ENCODE measurements at regions not wholly inside any gene's neighbourhood (a gene's known extent, or its start where the extent isn't known, plus 50 kb on each side); places are given as distances from the start of the nearest gene placed in this dataset.

GRCh38 chr4:170888660-170889059 lies 798.9 kb upstream of the AADAT start:
- DNase-seq (ENCODE audit: low read depth in 1 of 2, low spot score in 1 of 2), result no peak
- H3K4me3 ChIP-seq (replicated peaks; ENCODE audit: insufficient read depth, low read length), result no peak overlapping the region
- TF ChIP-seq GABPA (IDR thresholded peaks at IDR 0.05; ENCODE audit: low read depth) (no peak), POLR2AphosphoS5 (IDR thresholded peaks at IDR 0.05; ENCODE audit: low read depth) (no peak), CTCF (IDR thresholded peaks at IDR 0.05; ENCODE audit: insufficient read depth, low read length) (no peak), SPI1 (IDR thresholded peaks at IDR 0.05; ENCODE audit: borderline replicate concordance, low read depth) (no peak), REST (IDR thresholded peaks at IDR 0.05; ENCODE audit: insufficient replicate concordance, low read depth) (no peak)

GRCh38 chr4:170887396-170887795 lies 797.6 kb upstream of the AADAT start:
- H3K4me3 ChIP-seq (replicated peaks; ENCODE audit: insufficient read depth, low read length), result no peak overlapping the region

More at GRCh38 chr4:170888660-170889059, 798.9 kb upstream of the AADAT start:
- H3K27me3 ChIP-seq (ENCODE audit: insufficient read depth, poor library complexity, severe bottlenecking), result no peaks in the 10 kb centered on the region
- no peak overlapping the region for H3K27ac ChIP-seq (replicated peaks)

More at GRCh38 chr4:170887396-170887795, 797.6 kb upstream of the AADAT start:
- TF ChIP-seq SPI1 (IDR thresholded peaks at IDR 0.05; ENCODE audit: borderline replicate concordance, low read depth), result no peak
- no peak for TF ChIP-seq GABPA (IDR thresholded peaks at IDR 0.05; ENCODE audit: low read depth)
- no peak for TF ChIP-seq CTCF (IDR thresholded peaks at IDR 0.05; ENCODE audit: insufficient read depth, low read length)
- TF ChIP-seq POLR2AphosphoS5 (IDR thresholded peaks at IDR 0.05; ENCODE audit: low read depth), result no peak
- TF ChIP-seq REST (IDR thresholded peaks at IDR 0.05; ENCODE audit: insufficient replicate concordance, low read depth), result no peak
- no peak overlapping the region for H3K27ac ChIP-seq (replicated peaks)
- DNase-seq (ENCODE audit: low read depth in 1 of 2, low spot score in 1 of 2), result no peak
- no peaks in the 10 kb centered on the region for H3K27me3 ChIP-seq (ENCODE audit: insufficient read depth, poor library complexity, severe bottlenecking)

All from HL-60 (cell line).